Osteoblast (primary cell): ENCODE measurements at regions not wholly inside any gene's neighbourhood (a gene's known extent, or its start where the extent isn't known, plus 50 kb on each side); places are given as distances from the start of the nearest gene placed in this dataset.

Experiments used
- DNase-seq: peaks from one replicate; pipeline ENCODE4 v3.0.0; 2011; ENCODE audit warnings: low spot score, mixed read lengths; ENCODE audit not compliant: insufficient read length; ENCODE audit errors: missing footprints
- H2AFZ ChIP-seq: 2 replicates; pipeline ENCODE4 v1.6.0; 2011; ENCODE audit warnings: mild to moderate bottlenecking, low read length
- H3K27ac ChIP-seq: 2 replicates; pipeline ENCODE4 v1.5.1; 2011; ENCODE audit warnings: mild to moderate bottlenecking, low read depth, low read length, moderate library complexity
- H3K27me3 ChIP-seq: 2 replicates; pipeline ENCODE4 v1.6.0; 2012; ENCODE audit warnings: mild to moderate bottlenecking, control low read depth, inconsistent platforms, low read length, moderate library complexity; ENCODE audit not compliant: insufficient read depth
- H3K36me3 ChIP-seq: 2 replicates; pipeline ENCODE4 v1.5.1; 2011; ENCODE audit warnings: mild to moderate bottlenecking, low read length, control low read depth, moderate library complexity; ENCODE audit not compliant: insufficient read depth
- H3K4me1 ChIP-seq: 2 replicates; pipeline ENCODE4 v1.5.1; 2011; ENCODE audit warnings: mild to moderate bottlenecking, low read length, control low read depth, moderate library complexity; ENCODE audit not compliant: insufficient read depth
- H3K4me2 ChIP-seq: 2 replicates; pipeline ENCODE4 v1.6.0; 2011; ENCODE audit warnings: mild to moderate bottlenecking, low read length; ENCODE audit not compliant: insufficient read depth
- H3K4me3 ChIP-seq: fragments of 200-600 bp; sonication (generic); 3 replicates; pipeline ENCODE4 v1.5.1; 2012; ENCODE audit warnings: mild to moderate bottlenecking, low read length, inconsistent platforms; ENCODE audit not compliant: insufficient read depth
- H3K79me2 ChIP-seq: 2 replicates; pipeline ENCODE4 v1.6.0; 2012; ENCODE audit warnings: mild to moderate bottlenecking, low read length, control low read depth, inconsistent platforms; ENCODE audit not compliant: insufficient read depth
- H3K9me3 ChIP-seq: 2 replicates; pipeline ENCODE4 v1.5.1; 2011; ENCODE audit warnings: low read depth, low read length, control low read depth
- H4K20me1 ChIP-seq: 2 replicates; pipeline ENCODE4 v1.6.0; 2012; ENCODE audit warnings: mild to moderate bottlenecking, low read length, control low read depth; ENCODE audit not compliant: insufficient read depth
- CTCF ChIP-seq: IDR thresholded peaks from 2 replicates; pipeline ENCODE4 v1.5.1; 2011; ENCODE audit warnings: mild to moderate bottlenecking, low read depth, low read length, moderate library complexity; ENCODE audit errors: extremely low read depth

- no peaks in the 10 kb centered on the region for H3K9me3 ChIP-seq
- H3K79me2 ChIP-seq: no peaks in the 10 kb centered on the region
- no peak for DNase-seq
- no peaks in the 10 kb centered on the region for H3K4me1 ChIP-seq
- no peak overlapping the region for H3K4me2 ChIP-seq
- no peaks in the 10 kb centered on the region for H3K27me3 ChIP-seq
- H3K4me3 ChIP-seq: no peak overlapping the region
- H2AFZ ChIP-seq: no peak overlapping the region
- no peak for TF ChIP-seq CTCF
- H3K27ac ChIP-seq: no peak overlapping the region
- no peaks in the 10 kb centered on the region for H3K36me3 ChIP-seq
- H4K20me1 ChIP-seq: no peaks in the 10 kb centered on the region
Observed at GRCh38 chr4:144442713-144443112, 203.2 kb upstream of the HHIP start.

GRCh38 chr4:144449611-144450010 is 196.3 kb upstream of the HHIP start:
- Histone ChIP-seq H4K20me1 (no peaks in the 10 kb centered on the region), H3K4me1 (no peaks in the 10 kb centered on the region), H3K36me3 (no peaks in the 10 kb centered on the region), H3K79me2 (no peaks in the 10 kb centered on the region), H3K9me3 (no peaks in the 10 kb centered on the region), H3K4me3 (no peak overlapping the region), H3K27ac (no peak overlapping the region), H3K27me3 (no peaks in the 10 kb centered on the region), H3K4me2 (peak overlapping the region; percentile 39), H2AFZ (peak overlapping the region; percentile 37)
- peak; percentile 45 for DNase-seq
- TF ChIP-seq CTCF: no peak

GRCh38 chr4:144450526-144450925 is 195.4 kb upstream of the HHIP start:
- no peak overlapping the region for H3K4me3 ChIP-seq
- no peaks in the 10 kb centered on the region for H3K4me1 ChIP-seq
- H3K9me3 ChIP-seq: no peaks in the 10 kb centered on the region
- no peak for TF ChIP-seq CTCF
- H3K4me2 ChIP-seq: no peak overlapping the region
- H3K27ac ChIP-seq: no peak overlapping the region
- no peaks in the 10 kb centered on the region for H3K36me3 ChIP-seq
- H3K27me3 ChIP-seq: no peaks in the 10 kb centered on the region
- H2AFZ ChIP-seq: no peak overlapping the region
- H3K79me2 ChIP-seq: no peaks in the 10 kb centered on the region
- no peaks in the 10 kb centered on the region for H4K20me1 ChIP-seq
- no peak for DNase-seq

GRCh38 chr4:144451766-144452450 is 194.0 kb upstream of the HHIP start:
- no peaks in the 10 kb centered on the region for H3K9me3 ChIP-seq
- H3K4me2 ChIP-seq: no peak overlapping the region
- no peaks in the 10 kb centered on the region for H3K79me2 ChIP-seq
- H4K20me1 ChIP-seq: no peaks in the 10 kb centered on the region
- no peak overlapping the region for H2AFZ ChIP-seq
- TF ChIP-seq CTCF: no peak
- no peak overlapping the region for H3K4me3 ChIP-seq
- no peak overlapping the region for H3K27ac ChIP-seq
- no peak for DNase-seq
- H3K27me3 ChIP-seq: no peaks in the 10 kb centered on the region
- no peaks in the 10 kb centered on the region for H3K36me3 ChIP-seq
- no peaks in the 10 kb centered on the region for H3K4me1 ChIP-seq
